Gastroesophageal sphincter (tissue), 4 donors: ENCODE measurements at regions not wholly inside any gene's neighbourhood (a gene's known extent, or its start where the extent isn't known, plus 50 kb on each side); places are given as distances from the start of the nearest gene placed in this dataset.

Experiments
- ATAC-seq: fragments of 150-250 bp; one replicate; pipeline ENCODE4 v1.9.1; 2016; ENCODE audit warnings: mild to moderate bottlenecking, moderate library complexity
- H3K27ac ChIP-seq, 4 donors: fragments of 200-600 bp; sonication (generic) in 3 of 4; 1 replicate in 3 of 4; 2 replicates in 1 of 4; pipeline ENCODE4 v1.5.1; 2016 to 2019
- H3K27me3 ChIP-seq: fragments of 200-600 bp; sonication (generic); one replicate; pipeline ENCODE4 v1.5.1; 2019
- H3K36me3 ChIP-seq, 2 donors: fragments of 200-600 bp; sonication (generic); one replicate each; pipeline ENCODE4 v1.5.1; 2019; ENCODE audit warnings: control low read depth in 1 of 2
- H3K4me1 ChIP-seq, 3 donors: fragments of 200-600 bp; sonication (generic); 1 replicate in 2 of 3; 2 replicates in 1 of 3; pipeline ENCODE4 v1.5.1; 2016 to 2019; ENCODE audit warnings: control low read depth in 2 of 3
- H3K4me3 ChIP-seq, 2 donors: fragments of 200-600 bp; sonication (generic); one replicate each; pipeline ENCODE4 v1.5.1; 2019; ENCODE audit warnings: mild to moderate bottlenecking in 1 of 2, moderate library complexity in 1 of 2
- H3K9me3 ChIP-seq, 3 donors: fragments of 200-600 bp; sonication (generic); one replicate each; pipeline ENCODE4 v1.5.1; 2017 to 2019; ENCODE audit warnings: control low read depth in 2 of 3
- CTCF ChIP-seq, 4 experiments: fragments of 200-600 bp in 2 of 4; fragments of 450-650 bp in 2 of 4; sonication (generic) in 1 of 4; IDR thresholded peaks; one replicate each; pipeline ENCODE4 v1.5.1; 2017 to 2019; ENCODE audit warnings: antibody characterized with exemption in 4 of 4, mild to moderate bottlenecking in 2 of 4, moderate library complexity in 2 of 4
- EP300 ChIP-seq: sonication (generic); formaldehyde crosslinking; IDR thresholded peaks from one replicate; pipeline ENCODE4 v1.6.1; 2017; ENCODE audit warnings: antibody characterized with exemption, mild to moderate bottlenecking
- POLR2A ChIP-seq, 2 donors: fragments of 450-650 bp; IDR thresholded peaks; one replicate each; pipeline ENCODE4 v1.6.1; 2017; ENCODE audit warnings: antibody characterized with exemption in 2 of 2, mild to moderate bottlenecking in 2 of 2, moderate library complexity in 1 of 2
- POLR2AphosphoS5 ChIP-seq: sonication (generic); formaldehyde crosslinking; IDR thresholded peaks from one replicate; pipeline ENCODE4 v1.6.1; 2017; ENCODE audit warnings: antibody characterized with exemption
- WGBS, 2 donors: methylation state at CpG; one replicate each; pipeline ENCODE4 v1.1.5; 2018; ENCODE audit warnings: low coverage in 1 of 2; 5-methylcytosine and 5-hydroxymethylcytosine counted together

GRCh38 chr2:8622924-8623465, 58.9 kb upstream of the ID2 start:
- ATAC-seq = no peak
- 85 to 89% methylated on average over 5 to 6 of the region's 13 CpGs for WGBS, 2 donors
- no peak overlapping the region for H3K4me3 ChIP-seq

GRCh38 chr2:8623576-8623957, 58.3 kb upstream of the ID2 start:
- Histone ChIP-seq H3K27ac (no peak overlapping the region), H3K36me3 (no peaks in the 10 kb centered on the region), H3K4me1 (no peaks in the 10 kb centered on the region), H3K4me3 (no peak overlapping the region), H3K27me3 (no peaks in the 10 kb centered on the region), H3K9me3 (no peaks in the 10 kb centered on the region)
- 100% methylated on average over 4 of the region's 12 CpGs; no CpG with 5 or more reads in 1 of the 2 donors for WGBS, 2 donors
- TF ChIP-seq POLR2AphosphoS5 = no peak
- TF ChIP-seq EP300 = no peak
- no peak for TF ChIP-seq CTCF (IDR thresholded peaks at IDR 0.05)
- no peak for ATAC-seq

More at GRCh38 chr2:8622924-8623465, 58.9 kb upstream of the ID2 start:
- Histone ChIP-seq H3K27ac (no peak overlapping the region), H3K27me3 (no peaks in the 10 kb centered on the region), H3K4me1 (no peaks in the 10 kb centered on the region), H3K9me3 (no peaks in the 10 kb centered on the region), H3K36me3 (no peaks in the 10 kb centered on the region)
- TF ChIP-seq CTCF (IDR thresholded peaks at IDR 0.05) (no peak), POLR2AphosphoS5 (no peak), POLR2A (IDR thresholded peaks at IDR 0.05) (no peak), EP300 (no peak)

- H3K4me3 ChIP-seq = no peak overlapping the region
- no peak overlapping the region for H3K27ac ChIP-seq
- no peaks in the 10 kb centered on the region for H3K36me3 ChIP-seq
- H3K27me3 ChIP-seq = no peaks in the 10 kb centered on the region
- H3K4me1 ChIP-seq = no peaks in the 10 kb centered on the region
- no peaks in the 10 kb centered on the region for H3K9me3 ChIP-seq
- 77% methylated on average over 4 of the region's 11 CpGs; no CpG with 5 or more reads in 1 of the 2 donors for WGBS, 2 donors
- TF ChIP-seq EP300 (no peak), POLR2AphosphoS5 (no peak), POLR2A (IDR thresholded peaks at IDR 0.05) (no peak), CTCF (IDR thresholded peaks at IDR 0.05) (no peak)
- no peak for ATAC-seq
Measured at GRCh38 chr2:8623958-8624591, 57.8 kb upstream of the ID2 start.

- ATAC-seq = no peak
- H3K27ac ChIP-seq = no peak overlapping the region
- H3K36me3 ChIP-seq = no peaks in the 10 kb centered on the region
- H3K4me3 ChIP-seq = no peak overlapping the region
- TF ChIP-seq POLR2A (IDR thresholded peaks at IDR 0.05) (no peak), EP300 (no peak), CTCF (IDR thresholded peaks at IDR 0.05) (no peak), POLR2AphosphoS5 (no peak)
- no peaks in the 10 kb centered on the region for H3K27me3 ChIP-seq
- no peaks in the 10 kb centered on the region for H3K9me3 ChIP-seq
- 91 to 100% methylated on average over 5 to 9 of the region's 14 CpGs for WGBS, 2 donors
- H3K4me1 ChIP-seq = no peaks in the 10 kb centered on the region
Measured at GRCh38 chr2:8624855-8625398, 56.9 kb upstream of the ID2 start.
